GM18858 (cell line): ENCODE measurements at regions not wholly inside any gene's neighbourhood (a gene's known extent, or its start where the extent isn't known, plus 50 kb on each side); places are given as distances from the start of the nearest gene placed in this dataset.

ENCODE experiments used
- ATAC-seq: cut with Tn5 transposase; IDR thresholded peaks from one replicate; pipeline ENCODE4 v1.9.1; 2021; ENCODE audit not compliant: unreplicated experiment

DNA sequence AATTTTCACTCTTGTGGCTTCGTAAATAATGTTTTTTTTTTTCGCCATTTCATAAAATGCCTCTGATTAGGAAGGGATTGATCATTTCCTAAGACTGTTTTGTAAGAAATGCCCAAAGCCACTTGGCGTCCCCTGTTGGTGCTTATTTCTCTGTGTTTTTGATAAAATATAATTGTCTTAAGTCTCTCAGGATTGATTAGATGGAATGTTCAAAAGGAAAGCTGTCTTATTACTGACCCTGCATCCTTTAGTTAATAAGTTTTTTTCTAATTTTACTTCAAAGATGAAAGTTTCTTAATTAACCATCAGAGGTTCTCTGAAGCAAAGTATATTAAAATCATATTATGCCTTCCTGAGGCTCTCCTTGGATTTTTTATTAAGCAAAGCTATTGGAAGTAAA, 624.3 kb upstream of the TENM4 start:
- no peak for ATAC-seq

- no peak for ATAC-seq
Observed at GRCh38 chr11:80061056-80061455, 620.2 kb upstream of the TENM4 start.

- no peak for ATAC-seq
Observed at GRCh38 chr11:80054582-80055165, 613.8 kb upstream of the TENM4 start.

DNA sequence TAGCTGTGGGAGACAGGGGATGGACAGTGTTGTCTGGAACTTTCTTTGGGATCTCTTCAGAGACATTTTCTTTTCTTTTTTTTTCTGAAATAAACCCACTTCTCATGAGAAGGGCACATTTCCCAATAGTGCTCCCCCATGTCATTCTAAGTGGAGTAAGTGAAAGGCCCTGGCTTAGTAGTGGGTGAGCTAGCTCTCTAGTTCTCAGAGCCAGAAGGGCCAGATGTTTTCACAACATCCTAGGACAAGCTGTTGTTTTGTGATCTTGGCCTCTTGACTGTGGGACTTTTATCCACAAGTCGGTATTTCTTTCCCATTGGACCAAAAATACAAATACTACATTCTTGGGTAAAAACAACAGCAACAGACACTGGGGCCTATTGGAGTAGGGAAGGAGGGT, 607.7 kb upstream of the TENM4 start:
- no peak for ATAC-seq

- no peak for ATAC-seq
Observed at GRCh38 chr11:80041136-80042000, 600.5 kb upstream of the TENM4 start.

DNA sequence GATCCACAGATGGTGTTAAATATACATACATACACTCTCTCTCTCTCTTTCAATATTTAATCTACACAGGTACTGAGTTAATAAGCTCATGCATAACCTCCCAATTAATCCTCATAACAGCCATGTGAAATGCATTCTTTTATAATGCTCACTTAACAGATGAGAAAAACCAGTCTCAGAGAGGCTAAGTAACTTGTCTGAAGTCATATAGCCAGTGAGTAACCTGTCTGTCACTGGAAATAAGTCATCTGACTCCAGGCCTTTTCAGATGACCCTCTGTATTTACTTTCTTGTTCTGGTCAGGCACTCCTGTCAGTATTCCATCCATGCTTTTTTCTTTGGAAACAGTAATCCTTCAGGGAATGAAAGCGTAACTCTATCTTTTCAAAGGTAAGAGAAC, 594.0 kb upstream of the TENM4 start:
- ATAC-seq: no peak

- no peak for ATAC-seq
Observed at GRCh38 chr11:80031014-80031600, 590.3 kb upstream of the TENM4 start.

DNA sequence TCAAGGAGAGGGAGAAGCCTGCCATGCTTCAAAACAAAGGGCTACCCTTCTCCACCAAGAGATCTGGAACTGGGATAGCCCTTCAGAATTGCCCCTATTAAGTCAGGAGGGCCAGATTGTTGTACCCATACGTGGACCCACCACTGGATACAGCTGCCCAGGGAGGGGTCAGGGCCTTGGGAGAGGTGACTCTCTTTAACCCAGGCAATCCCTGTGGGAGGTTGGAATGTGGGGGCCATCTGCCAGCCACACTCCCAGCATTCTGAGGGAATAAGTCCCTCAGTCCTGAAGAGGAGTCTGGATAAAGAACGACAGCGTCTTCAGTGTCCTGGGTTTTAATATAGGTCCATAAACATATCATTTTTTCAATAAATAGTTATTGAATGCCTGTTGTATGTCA, 588.2 kb upstream of the TENM4 start:
- ATAC-seq: no peak

DNA sequence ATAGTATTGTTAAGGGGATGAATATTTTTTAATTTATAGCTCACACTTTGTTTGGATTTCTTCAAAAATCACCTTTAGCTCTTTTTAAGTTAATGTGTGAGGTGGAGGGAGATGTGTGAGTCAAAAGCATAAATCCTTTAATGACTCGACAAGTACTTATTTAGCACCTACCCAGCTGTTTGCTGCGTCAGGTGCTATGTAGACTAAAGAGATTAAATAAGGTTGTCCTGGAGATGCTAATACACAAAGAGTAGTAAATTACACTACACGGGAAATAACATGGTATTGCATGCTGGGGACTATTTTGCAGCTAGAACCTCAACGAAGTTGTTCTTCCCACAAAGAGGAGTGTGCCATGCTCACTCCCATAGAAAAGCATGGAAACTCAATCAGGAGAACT, 583.3 kb upstream of the TENM4 start:
- peak; percentile 57 for ATAC-seq

DNA sequence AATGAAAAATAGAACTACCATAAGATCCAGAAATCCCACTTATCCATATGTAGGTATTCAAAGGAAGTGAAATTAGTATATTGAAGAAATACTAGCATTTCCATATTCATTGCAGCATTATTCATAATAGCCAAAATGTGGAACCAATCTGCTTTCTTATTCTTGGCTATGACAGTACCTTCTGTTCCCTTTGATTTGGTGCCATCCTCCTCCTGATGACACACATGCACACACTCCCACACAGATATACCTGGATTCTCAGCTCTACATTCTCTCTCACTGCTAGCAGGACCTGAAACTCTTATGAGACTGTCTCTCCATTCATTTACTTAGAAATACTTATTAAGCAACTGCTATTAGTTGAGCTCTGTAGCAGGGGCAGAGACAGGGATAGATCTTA, 582.6 kb upstream of the TENM4 start:
- ATAC-seq: no peak

DNA sequence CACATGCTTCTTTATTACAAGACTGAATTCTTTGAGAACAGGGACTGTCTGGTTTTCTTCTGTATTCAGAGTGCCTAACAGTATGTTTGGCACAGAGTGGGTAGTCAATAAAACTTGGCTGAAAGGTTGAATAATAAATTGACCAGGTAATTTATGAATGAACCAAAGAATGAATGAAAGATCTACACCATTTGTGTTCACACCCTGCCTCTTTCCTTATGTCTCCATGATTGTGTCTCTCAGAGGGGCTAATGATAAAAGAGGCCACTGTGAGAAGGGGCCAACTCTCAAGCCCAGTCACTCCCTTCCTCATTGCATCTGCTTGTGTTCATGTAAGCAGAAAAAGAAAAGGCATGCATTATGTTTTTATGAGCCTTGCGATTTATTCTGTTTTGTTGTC, 569.7 kb upstream of the TENM4 start:
- no peak for ATAC-seq

GRCh38 chr11:80009081-80009480, 568.3 kb upstream of the TENM4 start:
- no peak for ATAC-seq

DNA sequence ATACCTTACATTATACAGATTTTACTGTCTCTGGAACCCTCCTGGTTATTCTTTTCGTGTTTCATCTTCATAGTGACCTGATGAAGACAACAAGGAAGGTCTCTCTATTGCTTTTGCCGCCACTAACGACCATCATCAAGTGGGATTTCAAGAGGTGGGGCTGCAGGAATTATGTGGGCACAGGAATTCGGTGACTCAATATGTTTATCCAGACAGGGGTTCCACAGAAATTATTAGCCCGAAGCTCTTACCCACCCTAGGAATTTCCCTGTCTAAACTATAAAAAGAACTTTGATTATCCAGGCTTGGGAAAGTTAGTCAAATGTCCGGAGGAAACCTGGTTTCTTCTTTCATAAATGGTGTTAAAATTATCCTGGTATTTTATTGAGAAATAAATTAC, 566.8 kb upstream of the TENM4 start:
- ATAC-seq: no peak

- no peak for ATAC-seq
Observed at GRCh38 chr11:79990141-79990540, 549.3 kb upstream of the TENM4 start.

DNA sequence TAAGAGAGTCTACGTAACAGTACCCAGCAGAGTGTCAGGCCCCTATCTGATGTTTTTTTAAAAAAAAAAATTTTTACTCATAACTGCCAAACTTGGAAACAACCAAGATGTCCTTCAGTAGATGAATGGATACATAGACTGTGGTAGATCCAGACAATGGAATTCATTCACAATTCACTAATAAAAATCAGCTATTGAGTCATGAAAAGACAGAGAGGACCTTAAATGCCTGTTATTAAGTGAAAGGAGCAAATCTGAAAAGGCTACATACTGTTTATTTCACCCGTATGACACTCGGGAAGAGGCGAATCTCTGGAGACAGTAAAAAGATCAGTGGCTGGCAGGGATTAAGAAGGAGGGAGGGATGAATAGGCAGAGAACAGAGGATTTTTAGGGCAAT, 541.4 kb upstream of the TENM4 start:
- no peak for ATAC-seq

DNA sequence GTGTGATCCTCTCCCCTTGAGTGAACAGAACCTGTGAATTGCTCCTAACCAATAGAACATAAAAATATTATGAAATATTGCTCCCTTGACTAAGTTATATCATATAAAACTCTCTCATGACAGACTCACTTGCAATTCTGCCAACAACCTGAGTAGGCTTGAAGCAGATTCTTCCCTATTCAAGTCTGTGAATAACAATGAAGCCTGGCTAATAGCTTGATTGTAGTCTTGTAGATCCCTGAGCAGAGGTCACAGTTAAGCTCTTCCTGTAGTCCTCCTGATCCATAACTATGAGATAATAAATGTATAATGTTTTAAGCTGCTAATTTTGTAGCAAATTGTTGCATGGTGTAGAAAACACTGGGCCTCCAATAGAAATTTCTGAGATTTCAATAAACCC, 540.1 kb upstream of the TENM4 start:
- ATAC-seq: no peak

DNA sequence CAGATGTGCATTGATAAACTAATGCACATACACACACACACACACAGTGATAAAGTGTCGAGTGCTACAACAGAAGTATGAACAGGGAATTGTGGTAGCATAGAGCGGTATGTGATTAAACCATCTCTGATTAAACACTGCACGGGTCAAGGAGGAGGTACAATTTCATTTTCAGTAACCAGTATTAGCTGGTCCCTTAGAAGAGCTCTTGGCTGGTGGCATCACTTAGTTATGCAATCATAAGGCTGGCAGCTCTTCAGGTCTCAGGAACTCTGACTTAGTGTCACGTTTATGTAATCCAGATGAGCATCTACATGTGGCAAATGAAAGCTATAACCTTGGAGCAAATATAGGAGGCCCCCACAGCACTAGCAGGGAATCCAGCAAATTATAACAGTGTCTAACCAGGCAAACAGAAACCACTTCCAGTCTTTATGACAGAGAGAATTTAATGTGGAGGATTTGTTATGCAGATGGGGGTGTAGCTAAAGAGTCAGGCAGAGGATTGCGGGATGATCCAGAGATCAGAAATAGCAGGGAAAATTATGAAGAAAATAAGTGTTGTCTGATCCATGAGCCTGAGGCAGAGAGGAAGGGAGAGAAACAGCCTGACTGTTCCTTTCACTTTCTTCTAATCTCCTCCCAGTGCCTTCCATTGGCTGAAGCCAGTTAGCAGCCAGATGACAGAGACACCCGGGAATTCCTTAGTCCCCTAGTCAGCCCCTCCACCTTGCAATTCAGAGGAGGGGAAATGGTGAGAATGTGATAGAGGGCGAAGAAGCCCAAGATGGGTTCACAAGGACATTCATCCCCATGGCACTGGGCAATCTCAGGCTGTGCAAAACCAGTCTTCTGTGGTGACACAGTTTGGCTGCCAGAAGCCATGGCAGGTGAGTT, 533.1 kb upstream of the TENM4 start:
- ATAC-seq: no peak

GRCh38 chr11:79971255-79971654, 530.4 kb upstream of the TENM4 start:
- no peak for ATAC-seq

- ATAC-seq: no peak
Observed at GRCh38 chr11:79966592-79966991, 525.8 kb upstream of the TENM4 start.

DNA sequence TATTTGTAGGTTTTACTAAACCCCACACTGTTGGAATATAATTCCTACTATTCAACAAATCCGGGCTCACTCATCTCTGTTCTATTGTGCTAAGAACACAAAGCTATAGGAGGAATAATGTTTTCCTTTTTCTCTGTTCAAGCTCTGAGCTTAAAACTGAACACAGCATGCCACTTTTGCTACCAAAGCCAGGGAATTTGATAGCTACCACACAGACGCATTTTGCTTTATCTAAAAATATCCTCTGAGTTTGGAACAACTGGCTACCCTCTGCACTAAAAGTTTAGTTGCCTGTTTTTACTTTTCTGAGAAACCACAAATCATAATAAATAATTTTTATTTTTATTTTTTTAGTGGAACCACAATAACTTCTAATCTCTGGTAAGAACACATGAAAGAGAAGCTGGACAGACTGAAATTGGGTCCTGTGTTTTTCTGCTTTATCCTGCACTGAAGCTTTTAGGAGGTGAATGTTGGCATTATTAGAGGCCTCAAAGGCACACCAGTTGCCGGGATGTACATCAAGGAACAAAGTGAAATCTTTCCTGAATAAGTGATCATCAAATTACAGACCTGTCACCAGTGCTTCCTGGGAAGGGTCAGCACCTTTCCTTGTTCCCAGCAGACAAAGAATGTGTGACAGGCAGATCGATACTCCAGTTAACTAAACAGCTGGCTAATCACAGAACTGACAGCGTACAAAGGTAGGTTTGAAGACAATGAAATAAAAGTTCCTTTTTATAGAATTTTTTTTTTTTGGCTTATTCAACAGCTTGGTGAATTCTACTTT, 523.2 kb upstream of the TENM4 start:
- ATAC-seq: no peak

GRCh38 chr11:79960461-79960860, 519.6 kb upstream of the TENM4 start:
- ATAC-seq: no peak
